HUES48 (cell line): ENCODE measurements at regions not wholly inside any gene's neighbourhood (a gene's known extent, or its start where the extent isn't known, plus 50 kb on each side); places are given as distances from the start of the nearest gene placed in this dataset.
"Not testable (repeated sequence)": the region's sequence is repeated elsewhere in the genome, so short reads cannot be mapped to it uniquely, and the experiment has no call there.

Source experiments
- H3K27ac ChIP-seq: one replicate; pipeline ENCODE4 v1.7.0; 2013; ENCODE audit warnings: low read depth, low read length, inconsistent platforms
- H3K27me3 ChIP-seq: 2 replicates; pipeline ENCODE4 v1.6.1; 2013; ENCODE audit warnings: mild to moderate bottlenecking, low read length; ENCODE audit not compliant: control insufficient read depth, insufficient read depth
- H3K36me3 ChIP-seq: 2 replicates; pipeline ENCODE4 v1.6.1; 2013; ENCODE audit warnings: low read length; ENCODE audit not compliant: control insufficient read depth, insufficient read depth
- H3K4me1 ChIP-seq: 2 replicates; pipeline ENCODE4 v1.6.1; 2013; ENCODE audit warnings: mild to moderate bottlenecking, low read length; ENCODE audit not compliant: control insufficient read depth, insufficient read depth
- H3K4me3 ChIP-seq: 2 replicates; pipeline ENCODE4 v1.5.1; 2013; ENCODE audit warnings: mild to moderate bottlenecking, low read depth, low read length
- H3K9ac ChIP-seq: 2 replicates; pipeline ENCODE4 v1.6.1; 2013; ENCODE audit warnings: mild to moderate bottlenecking, low read depth, low read length, moderate library complexity
- H3K9me3 ChIP-seq: 2 replicates; pipeline ENCODE4 v1.6.1; 2013; ENCODE audit warnings: low read length; ENCODE audit not compliant: control insufficient read depth, insufficient read depth

- peaks cover 14% of the 10 kb centered on the region for H3K4me1 ChIP-seq
- H3K9ac ChIP-seq, result no peak overlapping the region
- no peak overlapping the region for H3K27ac ChIP-seq
Observed at GRCh38 chr12:94834036-94834625, 169.4 kb downstream of the NDUFA12 start.

GRCh38 chr12:94832780-94833681 lies 170.5 kb downstream of the NDUFA12 start:
- Histone ChIP-seq H3K27ac (peak overlapping the region; percentile 2), H3K9me3 (no peaks in the 10 kb centered on the region), H3K36me3 (no peaks in the 10 kb centered on the region), H3K27me3 (no peaks in the 10 kb centered on the region), H3K4me1 (peaks cover 14% of the 10 kb centered on the region), H3K4me3 (no peak overlapping the region), H3K9ac (no peak overlapping the region)

More at GRCh38 chr12:94834036-94834625, 169.4 kb downstream of the NDUFA12 start:
- H3K36me3 ChIP-seq, result no peaks in the 10 kb centered on the region
- no peak overlapping the region for H3K4me3 ChIP-seq
- no peaks in the 10 kb centered on the region for H3K27me3 ChIP-seq
- no peaks in the 10 kb centered on the region for H3K9me3 ChIP-seq

GRCh38 chr12:94832105-94832504 lies 171.4 kb downstream of the NDUFA12 start:
- Histone ChIP-seq H3K27me3 (no peaks in the 10 kb centered on the region), H3K9ac (no peak overlapping the region), H3K4me3 (no peak overlapping the region), H3K36me3 (no peaks in the 10 kb centered on the region), H3K4me1 (peaks cover 14% of the 10 kb centered on the region), H3K9me3 (no peaks in the 10 kb centered on the region), H3K27ac (no peak overlapping the region)

- H3K9me3 ChIP-seq, result no peaks in the 10 kb centered on the region
- no peak overlapping the region for H3K27ac ChIP-seq
- H3K36me3 ChIP-seq, result no peaks in the 10 kb centered on the region
- H3K27me3 ChIP-seq, result no peaks in the 10 kb centered on the region
- peaks cover 14% of the 10 kb centered on the region for H3K4me1 ChIP-seq
- H3K9ac ChIP-seq, result no peak overlapping the region
- H3K4me3 ChIP-seq, result no peak overlapping the region
Observed at GRCh38 chr12:94831081-94831751, 172.3 kb downstream of the NDUFA12 start.

- no peak overlapping the region for H3K27ac ChIP-seq
- no peak overlapping the region for H3K9ac ChIP-seq
- H3K27me3 ChIP-seq, result no peaks in the 10 kb centered on the region
- no peak overlapping the region for H3K4me3 ChIP-seq
- H3K4me1 ChIP-seq, result peaks cover 14% of the 10 kb centered on the region
- no peaks in the 10 kb centered on the region for H3K36me3 ChIP-seq
- H3K9me3 ChIP-seq, result no peaks in the 10 kb centered on the region
Observed at GRCh38 chr12:94829552-94829951, 173.9 kb downstream of the NDUFA12 start.

GRCh38 chr12:94819011-94819410 lies 168.7 kb upstream of the TMCC3 start:
- Histone ChIP-seq H3K9ac (no peak overlapping the region), H3K4me3 (no peak overlapping the region), H3K9me3 (peaks cover 10% of the 10 kb centered on the region), H3K36me3 (no peaks in the 10 kb centered on the region), H3K27ac (no peak overlapping the region), H3K4me1 (peaks cover 12% of the 10 kb centered on the region), H3K27me3 (no peaks in the 10 kb centered on the region)

GRCh38 chr12:94817695-94818075 lies 167.3 kb upstream of the TMCC3 start:
- no peak overlapping the region for H3K9ac ChIP-seq
- H3K9me3 ChIP-seq, result peaks cover 18% of the 10 kb centered on the region
- peaks cover 12% of the 10 kb centered on the region for H3K4me1 ChIP-seq
- no peak overlapping the region for H3K27ac ChIP-seq
- no peak overlapping the region for H3K4me3 ChIP-seq
- no peaks in the 10 kb centered on the region for H3K27me3 ChIP-seq
- no peaks in the 10 kb centered on the region for H3K36me3 ChIP-seq

GRCh38 chr12:94817201-94817600 lies 166.8 kb upstream of the TMCC3 start:
- not testable (repeated sequence) for H3K27me3 ChIP-seq, H3K36me3 ChIP-seq, H3K27ac ChIP-seq, H3K4me3 ChIP-seq, H3K9ac ChIP-seq
- Histone ChIP-seq H3K9me3 (peaks cover 17% of the 10 kb centered on the region), H3K4me1 (peaks cover 12% of the 10 kb centered on the region)

- Histone ChIP-seq H3K9me3 (peaks cover 17% of the 10 kb centered on the region), H3K4me1 (peaks cover 12% of the 10 kb centered on the region)
- not testable (repeated sequence) for H3K9ac ChIP-seq, H3K27me3 ChIP-seq, H3K36me3 ChIP-seq, H3K27ac ChIP-seq, H3K4me3 ChIP-seq
Observed at GRCh38 chr12:94816746-94817145, 166.4 kb upstream of the TMCC3 start.

- H3K36me3 ChIP-seq, result no peaks in the 10 kb centered on the region
- H3K4me1 ChIP-seq, result peaks cover 12% of the 10 kb centered on the region
- H3K9me3 ChIP-seq, result peaks cover 22% of the 10 kb centered on the region
- no peaks in the 10 kb centered on the region for H3K27me3 ChIP-seq
- H3K27ac ChIP-seq, result peak overlapping the region; percentile 37
- H3K4me3 ChIP-seq, result peak overlapping the region; percentile 9; the same call in 1 of the 2 replicates
- no peak overlapping the region for H3K9ac ChIP-seq
Observed at GRCh38 chr12:94815958-94816357, 165.6 kb upstream of the TMCC3 start.

GRCh38 chr12:94815450-94815849 lies 165.1 kb upstream of the TMCC3 start:
- Histone ChIP-seq H3K9ac (no peak overlapping the region), H3K27me3 (no peaks in the 10 kb centered on the region), H3K4me1 (peaks cover 12% of the 10 kb centered on the region), H3K4me3 (no peak overlapping the region), H3K36me3 (no peaks in the 10 kb centered on the region), H3K9me3 (peaks cover 23% of the 10 kb centered on the region), H3K27ac (no peak overlapping the region)
